GM12892 (cell line): ENCODE measurements at regions not wholly inside any gene's neighbourhood (a gene's known extent, or its start where the extent isn't known, plus 50 kb on each side); places are given as distances from the start of the nearest gene placed in this dataset.

ENCODE experiments used
- POLR2A ChIP-seq: IDR thresholded peaks from 2 replicates; pipeline ENCODE4 v1.6.1; 2011; ENCODE audit warnings: low read depth, low read length, control low read depth
- POLR2AphosphoS5 ChIP-seq: IDR thresholded peaks from 2 replicates; pipeline ENCODE4 v1.6.1; 2011; ENCODE audit warnings: low read depth, low read length, control low read depth

DNA sequence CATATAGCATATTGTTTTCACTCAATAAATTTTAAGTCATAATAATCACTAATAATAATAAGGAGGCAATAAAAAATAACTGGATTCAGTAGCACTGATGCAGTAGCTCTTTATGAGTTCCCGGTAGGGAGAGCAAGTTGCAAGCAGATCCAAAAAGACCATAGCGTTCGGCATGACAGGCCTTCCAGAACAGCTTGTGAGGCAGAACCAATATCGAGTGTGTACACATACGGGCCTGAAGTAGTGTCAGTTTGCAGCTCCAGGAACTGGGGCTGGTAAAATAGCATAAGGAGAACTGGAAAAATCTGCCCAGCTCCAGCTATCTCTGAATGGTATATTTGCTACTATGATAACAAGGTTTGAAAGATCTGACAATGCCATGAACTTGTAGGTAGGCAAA, 1607.8 kb upstream of the PIK3C3 start:
- TF ChIP-seq POLR2A (no peak), POLR2AphosphoS5 (no peak)
